ENCODE measurements at regions not wholly inside any gene's neighbourhood (a gene's known extent, or its start where the extent isn't known, plus 50 kb on each side); places are given as distances from the start of the nearest gene placed in this dataset.

DNA sequence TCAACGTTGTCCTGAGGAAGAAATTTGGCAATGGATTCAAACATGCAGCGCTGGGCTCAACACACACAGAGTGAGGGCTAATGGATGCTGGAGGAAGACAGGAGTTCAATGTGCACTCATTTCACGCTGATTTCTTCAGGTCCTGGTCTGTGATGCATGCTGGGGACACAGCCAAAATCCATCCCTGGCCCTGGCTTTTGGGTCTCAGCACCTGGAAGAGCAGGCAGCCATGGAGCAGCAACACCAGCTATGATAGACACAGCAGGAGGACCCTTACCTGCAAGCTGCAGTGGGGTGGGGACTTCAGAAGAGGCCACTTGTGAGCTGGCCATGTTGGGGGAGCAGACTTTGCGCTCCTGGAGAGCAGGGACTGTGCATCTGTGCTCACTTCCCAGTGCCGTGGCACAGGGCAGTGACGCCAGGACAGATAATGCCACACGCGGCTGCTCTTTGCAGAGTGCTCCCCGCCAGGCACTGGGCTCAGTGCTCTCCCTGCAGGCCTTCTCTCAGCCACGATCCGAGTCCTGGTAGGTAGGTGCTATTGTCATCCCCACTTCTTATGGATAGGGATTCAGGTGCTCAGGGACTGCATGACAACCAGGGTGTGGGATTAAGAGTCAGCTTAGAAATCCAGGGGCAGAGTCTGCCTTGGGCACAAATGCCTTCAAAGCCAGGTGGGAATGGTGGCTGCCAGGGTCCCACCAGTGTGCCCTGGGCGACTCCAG, 138.8 kb upstream of the UNC5B start:
- DNase-seq = no peak
- in situ Hi-C loops (cut with HindIII; ENCODE audit: low pct_ligation_motif_present, low pct_unique_long_range_greater_than_20kb, low sequenced_read_pairs) = no loop called here

DNA sequence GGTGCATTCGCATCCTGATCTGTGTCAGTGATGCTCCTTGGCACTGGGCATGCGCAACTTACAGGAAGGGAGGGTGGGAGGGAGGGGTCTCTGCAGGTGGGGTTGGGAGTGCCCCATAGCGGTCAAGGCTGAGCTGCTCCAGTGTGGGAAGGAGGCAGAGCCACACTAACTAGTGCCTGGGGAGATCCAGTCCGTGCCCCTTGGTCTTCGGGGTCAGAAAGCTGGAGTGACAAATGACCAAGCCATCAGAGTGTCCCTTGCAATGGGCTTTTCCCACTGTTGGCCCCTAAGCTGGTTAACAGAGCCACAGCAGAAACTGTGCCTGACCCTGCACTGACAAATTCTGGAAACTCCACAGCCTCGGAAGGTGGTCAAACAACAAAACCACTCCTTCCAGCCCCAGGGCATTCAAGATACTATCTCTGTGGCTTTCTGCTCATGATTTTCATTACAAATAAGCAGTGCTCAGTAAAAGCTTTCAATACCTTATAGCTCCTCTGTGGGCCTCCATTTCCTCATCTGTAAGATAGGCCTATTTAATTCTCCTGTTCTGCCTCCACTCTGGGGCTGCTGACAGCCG, 138.1 kb upstream of the UNC5B start:
- no peak for DNase-seq
- in situ Hi-C loops (cut with HindIII; ENCODE audit: low pct_ligation_motif_present, low pct_unique_long_range_greater_than_20kb, low sequenced_read_pairs) = no loop called here

DNA sequence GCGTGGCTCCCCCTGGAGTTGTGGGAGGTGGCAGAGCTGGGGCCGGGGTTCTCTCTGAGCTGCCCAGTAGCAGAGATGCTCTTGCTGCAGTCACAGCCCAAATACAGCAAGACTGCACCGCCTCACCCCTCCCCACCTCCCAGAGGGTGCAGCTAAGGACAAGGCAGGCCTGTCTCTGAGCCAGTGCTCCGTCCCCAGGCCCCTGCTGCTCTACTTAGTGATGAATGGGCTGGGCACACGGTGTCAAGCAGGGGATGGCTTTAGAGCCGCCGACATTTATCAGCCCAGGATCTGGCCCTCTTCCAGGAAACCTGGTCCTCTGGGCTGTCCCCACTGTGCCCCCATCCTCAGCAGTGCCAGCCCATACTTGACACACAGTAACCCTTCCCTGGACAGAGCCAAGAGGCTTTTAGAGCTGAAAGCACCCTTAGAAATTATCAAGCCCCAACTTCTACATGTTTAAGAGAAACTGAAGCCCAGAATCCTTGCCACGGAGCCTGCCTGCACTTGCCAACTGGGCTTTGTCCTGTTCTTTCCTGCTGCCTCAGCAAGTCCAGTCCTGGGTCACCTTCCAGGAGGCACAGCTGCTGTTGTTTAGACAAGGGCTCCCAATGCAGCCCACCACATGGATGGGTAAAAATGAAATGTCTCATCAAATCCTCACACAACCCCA, 137.1 kb upstream of the UNC5B start:
- DNase-seq = no peak

DNA sequence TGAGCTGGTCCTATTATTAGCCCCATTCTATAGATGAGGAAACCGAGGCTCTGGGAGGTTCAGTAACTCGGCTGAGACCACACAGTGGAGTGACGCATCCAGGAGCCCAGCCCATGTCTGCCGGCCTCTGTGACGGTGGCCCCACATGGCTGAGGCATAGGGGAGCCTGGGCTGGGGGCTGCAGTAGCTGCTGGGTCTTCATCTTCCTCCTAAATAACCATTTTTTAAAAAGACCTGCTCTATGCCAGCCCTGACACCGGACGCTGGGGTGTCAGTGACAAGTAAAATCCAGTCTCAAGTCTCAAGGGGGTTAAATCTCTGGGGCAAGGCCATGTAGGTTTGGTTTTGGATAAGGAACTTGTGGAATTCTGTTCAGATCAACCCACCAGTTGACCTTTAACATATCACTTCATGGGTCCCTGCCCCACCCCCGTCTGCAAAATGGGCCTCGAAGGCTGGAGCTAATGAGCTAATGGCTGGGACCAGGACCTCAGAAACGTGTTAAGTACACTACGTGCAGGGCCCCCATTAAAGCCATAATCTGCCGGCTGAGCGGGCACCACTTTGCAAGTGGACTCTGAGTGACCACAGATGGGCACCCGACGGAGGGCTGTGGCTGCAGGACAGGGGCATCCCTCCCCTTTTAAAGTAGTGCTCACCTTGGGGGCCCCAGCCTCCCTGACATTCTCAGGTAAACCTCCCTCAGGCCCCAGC, 136.5 kb upstream of the UNC5B start:
- in situ Hi-C loops (cut with HindIII; ENCODE audit: low pct_ligation_motif_present, low pct_unique_long_range_greater_than_20kb, low sequenced_read_pairs) = no loop called here
- DNase-seq = no peak

More for the DNA sequence above, 137.1 kb upstream of the UNC5B start:
- in situ Hi-C loops (cut with HindIII; ENCODE audit: low pct_ligation_motif_present, low pct_unique_long_range_greater_than_20kb, low sequenced_read_pairs) = no loop called here

DNA sequence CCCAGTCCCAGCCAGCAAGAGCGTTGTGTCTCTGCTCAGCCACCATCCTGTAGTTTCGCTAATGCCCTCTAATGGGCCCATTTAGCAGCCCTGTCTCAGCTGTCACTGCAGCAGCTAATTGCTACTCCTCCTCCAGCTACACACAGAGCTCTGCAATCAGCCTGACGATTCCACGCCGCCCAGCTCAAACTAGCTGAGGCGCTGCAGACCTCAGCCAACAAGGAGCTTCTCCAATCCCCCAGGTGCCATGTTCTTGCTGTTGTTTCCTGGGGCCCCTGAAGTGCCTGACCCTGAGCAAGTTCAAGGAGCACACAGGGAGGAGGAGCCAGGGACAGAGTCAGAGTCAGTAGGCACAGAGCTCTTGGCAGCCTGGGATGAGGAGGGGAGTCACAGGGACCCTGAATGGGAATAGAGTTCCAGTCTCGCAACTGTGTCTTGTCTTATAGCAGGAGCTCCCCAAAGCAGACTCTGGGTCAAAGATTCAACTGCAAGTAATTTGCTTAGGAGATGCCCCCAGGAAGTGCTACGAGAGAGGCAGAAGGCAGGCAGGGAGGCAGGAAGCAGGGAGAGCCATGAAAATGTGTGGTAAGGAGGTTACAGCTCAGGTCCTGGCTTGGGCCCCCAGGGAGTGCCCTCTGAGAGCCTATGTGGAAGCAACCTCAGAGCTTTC, 135.8 kb upstream of the UNC5B start:
- no peak for DNase-seq
- in situ Hi-C loops (cut with HindIII; ENCODE audit: low pct_ligation_motif_present, low pct_unique_long_range_greater_than_20kb, low sequenced_read_pairs) = no loop called here

DNA sequence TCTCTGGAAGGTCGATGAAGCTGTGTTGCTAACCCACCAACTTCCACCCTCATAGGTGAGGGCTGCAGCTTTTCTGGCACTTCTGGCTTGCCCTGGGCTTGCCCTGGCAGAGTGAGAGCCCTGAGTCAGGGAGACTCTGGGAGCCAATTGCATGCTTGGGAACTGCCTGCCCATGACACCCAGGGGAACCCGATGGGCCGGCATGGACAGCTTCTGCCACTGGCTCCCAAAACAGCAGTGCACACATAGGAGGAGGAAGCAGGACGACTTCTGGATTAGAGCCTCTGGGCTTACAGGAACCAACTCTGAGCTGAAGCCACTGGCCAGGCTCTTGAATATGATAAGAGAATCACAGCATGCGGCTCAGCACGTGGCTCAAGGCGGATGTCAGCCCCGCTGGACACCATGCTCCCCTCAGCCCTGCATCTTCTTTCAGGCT, 135.2 kb upstream of the UNC5B start:
- no peak for DNase-seq
- in situ Hi-C loops (cut with HindIII; ENCODE audit: low pct_ligation_motif_present, low pct_unique_long_range_greater_than_20kb, low sequenced_read_pairs) = no loop called here

DNA sequence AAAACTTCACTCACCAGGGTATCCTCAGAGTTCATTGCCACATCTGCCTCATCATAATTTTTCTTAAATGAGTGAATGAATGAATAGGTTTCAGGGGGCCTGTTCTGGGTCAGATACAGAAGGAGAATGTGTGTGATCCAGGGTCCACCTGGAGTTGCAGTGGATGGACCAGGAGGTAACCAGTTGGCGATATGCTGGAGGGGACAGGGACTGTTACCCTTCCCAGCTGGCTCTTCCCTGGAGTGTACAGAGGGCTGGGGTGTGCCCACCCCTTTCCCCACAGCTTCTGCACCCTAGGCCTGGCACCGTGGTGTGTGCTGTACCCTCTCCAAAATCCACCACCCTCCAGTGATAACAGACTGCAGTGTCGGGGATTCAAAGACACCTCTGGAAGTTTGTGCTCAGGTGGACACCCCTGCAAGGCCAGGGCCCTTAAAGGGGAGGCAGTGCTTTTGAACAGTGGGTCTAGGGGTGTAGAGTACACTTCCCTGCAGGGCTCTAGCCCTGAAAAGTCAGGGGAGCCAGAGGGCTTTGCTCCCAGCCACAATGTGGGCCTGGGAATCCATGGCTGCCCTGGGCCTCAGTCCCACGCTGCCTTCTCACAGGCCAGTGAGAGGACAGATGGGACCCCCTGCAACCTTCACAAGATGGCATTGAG, 134.4 kb upstream of the UNC5B start:
- DNase-seq = no peak
- in situ Hi-C loops (cut with HindIII; ENCODE audit: low pct_ligation_motif_present, low pct_unique_long_range_greater_than_20kb, low sequenced_read_pairs) = no loop called here

DNA sequence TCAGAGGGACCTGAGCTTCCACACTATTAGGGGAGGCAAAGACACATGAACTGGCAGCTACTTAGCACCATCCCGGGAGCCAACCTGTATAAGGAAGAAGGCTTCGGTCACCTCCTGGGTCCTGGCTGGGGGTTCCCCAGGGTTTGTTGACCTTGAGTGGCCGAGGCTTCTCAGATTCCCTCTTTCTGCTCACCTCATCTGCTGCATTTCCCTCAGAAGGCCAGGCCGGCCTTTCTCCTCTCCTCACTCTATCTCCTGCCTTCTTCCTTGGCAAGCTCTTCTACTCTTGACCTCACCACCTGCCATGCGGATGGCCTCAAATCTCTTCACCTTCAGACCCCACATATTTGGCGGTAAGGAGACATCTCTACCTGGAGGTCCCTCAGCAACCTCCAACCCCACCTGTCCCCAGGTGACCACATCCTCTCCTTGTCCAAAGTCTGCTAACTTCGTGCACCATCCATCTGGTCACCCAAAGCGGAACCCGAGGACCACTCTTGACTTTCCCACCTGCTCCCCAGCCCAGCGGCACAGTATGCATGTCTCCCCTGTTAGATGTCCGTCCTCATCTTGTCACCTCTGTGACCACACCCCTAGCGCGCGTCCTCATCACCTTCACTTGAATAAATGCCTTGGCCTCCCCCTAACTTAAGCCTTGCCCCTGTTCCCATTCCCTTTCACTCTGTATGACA, 133.8 kb upstream of the UNC5B start:
- in situ Hi-C loops (cut with HindIII; ENCODE audit: low pct_ligation_motif_present, low pct_unique_long_range_greater_than_20kb, low sequenced_read_pairs) = no loop called here
- no peak for DNase-seq

DNA sequence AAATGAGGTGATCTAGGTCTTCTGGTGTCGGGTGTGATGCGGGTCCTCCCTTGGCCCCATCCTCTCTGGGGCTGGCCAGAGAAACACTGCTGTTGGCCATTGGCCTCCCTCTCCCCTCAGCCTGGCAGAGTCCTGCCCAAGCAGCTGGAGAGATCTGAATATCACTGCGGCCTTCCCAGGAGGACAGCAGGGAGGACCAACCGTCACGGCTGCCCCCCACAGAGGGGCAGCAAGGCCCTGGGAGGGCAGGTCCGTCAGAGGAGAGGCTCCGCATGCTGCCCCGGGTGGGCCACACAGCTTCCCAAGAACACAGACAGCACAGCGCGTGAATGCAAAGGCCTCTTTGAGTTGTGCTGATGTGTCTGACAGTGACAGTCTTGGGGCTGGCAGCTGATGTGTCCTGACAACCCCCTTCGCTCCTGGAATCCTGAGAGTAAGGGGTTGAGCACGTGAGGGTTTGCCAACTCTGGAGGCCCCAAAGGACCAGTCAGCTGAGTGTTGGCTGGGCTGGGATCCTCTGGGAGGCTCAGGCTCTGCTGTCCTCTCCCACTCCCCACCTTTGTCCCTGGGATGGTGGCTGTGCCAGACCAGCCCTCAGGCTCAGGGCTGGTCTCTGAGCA, 132.5 kb upstream of the UNC5B start:
- DNase-seq = no peak
- in situ Hi-C loops (cut with HindIII; ENCODE audit: low pct_ligation_motif_present, low pct_unique_long_range_greater_than_20kb, low sequenced_read_pairs) = no loop called here

DNA sequence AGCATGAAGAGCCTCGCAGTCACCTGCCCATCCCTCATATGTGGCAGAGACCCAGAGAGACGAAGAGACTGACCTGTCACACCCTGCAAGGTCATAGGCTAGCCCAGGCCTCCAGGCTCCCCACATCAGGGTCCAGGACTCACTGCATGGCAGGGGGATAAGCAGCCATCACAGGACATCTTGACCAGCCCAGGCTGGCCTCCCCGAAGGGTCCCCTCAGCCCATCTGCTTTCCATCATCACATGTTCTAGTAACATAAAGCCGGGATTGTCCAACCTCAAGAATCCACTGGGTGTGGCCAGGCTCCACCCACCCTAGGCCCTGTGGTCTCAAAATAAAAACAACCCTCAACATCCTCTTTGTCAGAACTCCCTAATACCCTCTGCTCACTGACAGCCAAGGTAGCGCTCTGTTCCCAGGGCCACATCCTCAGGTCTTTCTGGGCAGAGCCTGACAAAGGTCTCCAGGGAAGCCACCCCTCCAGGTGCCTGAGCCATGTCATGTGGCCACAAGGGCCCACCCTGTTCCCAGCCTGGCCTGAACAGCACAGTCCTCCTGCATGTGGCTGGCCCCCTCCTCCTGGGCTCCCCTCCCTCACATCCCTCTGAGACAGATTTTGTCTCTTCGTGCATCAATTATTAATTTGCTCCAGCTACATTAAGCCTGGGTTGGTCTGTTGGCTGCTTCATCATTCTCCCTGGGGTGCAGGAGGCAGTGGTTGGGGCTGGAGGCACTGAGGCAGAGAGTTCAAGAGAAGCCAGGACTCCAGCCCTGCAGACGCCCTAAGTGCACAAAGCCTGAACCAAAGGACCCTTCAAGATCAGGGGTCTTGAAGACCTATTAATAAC, 131.8 kb upstream of the UNC5B start:
- DNase-seq = no peak
- in situ Hi-C loops (cut with HindIII; ENCODE audit: low pct_ligation_motif_present, low pct_unique_long_range_greater_than_20kb, low sequenced_read_pairs) = no loop called here

DNA sequence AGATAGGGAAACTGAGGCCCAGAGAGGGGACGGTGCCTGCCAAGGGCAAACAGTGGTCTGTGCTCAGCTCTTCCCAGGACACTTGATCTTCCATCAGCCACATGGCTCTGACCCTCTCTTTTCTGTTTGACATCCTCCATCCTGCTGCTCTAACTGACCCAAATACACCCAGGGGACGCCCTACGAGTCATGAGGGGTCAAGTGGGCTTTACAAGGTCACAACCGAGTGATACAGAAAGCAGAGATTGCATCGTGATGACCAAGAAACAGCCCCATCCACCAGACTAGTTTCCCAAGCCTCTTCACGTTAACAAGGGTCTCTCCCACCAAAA, 131.2 kb upstream of the UNC5B start:
- DNase-seq = no peak
- in situ Hi-C loops (cut with HindIII; ENCODE audit: low pct_ligation_motif_present, low pct_unique_long_range_greater_than_20kb, low sequenced_read_pairs) = no loop called here

DNA sequence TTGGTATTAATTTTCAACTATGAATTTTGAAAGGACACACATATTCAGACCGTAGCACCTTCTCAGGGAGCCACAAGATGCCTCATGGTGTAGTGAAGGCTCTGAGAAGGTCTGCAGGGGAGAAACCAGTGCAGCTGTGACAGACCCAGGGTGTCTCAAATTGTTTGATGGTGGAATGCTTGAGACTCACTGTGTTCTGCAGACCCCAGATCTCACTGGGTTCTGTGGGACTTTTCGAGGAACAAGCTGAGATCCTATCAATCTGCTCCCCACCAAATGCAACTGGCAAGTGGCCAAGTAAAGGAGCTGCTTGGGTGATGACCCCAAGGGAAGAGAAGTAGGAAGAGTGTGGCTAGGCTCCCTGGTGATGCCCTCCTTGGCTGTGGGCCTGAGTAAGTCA, 130.5 kb upstream of the UNC5B start:
- in situ Hi-C loops (cut with HindIII; ENCODE audit: low pct_ligation_motif_present, low pct_unique_long_range_greater_than_20kb, low sequenced_read_pairs) = no loop called here
- no peak for DNase-seq

DNA sequence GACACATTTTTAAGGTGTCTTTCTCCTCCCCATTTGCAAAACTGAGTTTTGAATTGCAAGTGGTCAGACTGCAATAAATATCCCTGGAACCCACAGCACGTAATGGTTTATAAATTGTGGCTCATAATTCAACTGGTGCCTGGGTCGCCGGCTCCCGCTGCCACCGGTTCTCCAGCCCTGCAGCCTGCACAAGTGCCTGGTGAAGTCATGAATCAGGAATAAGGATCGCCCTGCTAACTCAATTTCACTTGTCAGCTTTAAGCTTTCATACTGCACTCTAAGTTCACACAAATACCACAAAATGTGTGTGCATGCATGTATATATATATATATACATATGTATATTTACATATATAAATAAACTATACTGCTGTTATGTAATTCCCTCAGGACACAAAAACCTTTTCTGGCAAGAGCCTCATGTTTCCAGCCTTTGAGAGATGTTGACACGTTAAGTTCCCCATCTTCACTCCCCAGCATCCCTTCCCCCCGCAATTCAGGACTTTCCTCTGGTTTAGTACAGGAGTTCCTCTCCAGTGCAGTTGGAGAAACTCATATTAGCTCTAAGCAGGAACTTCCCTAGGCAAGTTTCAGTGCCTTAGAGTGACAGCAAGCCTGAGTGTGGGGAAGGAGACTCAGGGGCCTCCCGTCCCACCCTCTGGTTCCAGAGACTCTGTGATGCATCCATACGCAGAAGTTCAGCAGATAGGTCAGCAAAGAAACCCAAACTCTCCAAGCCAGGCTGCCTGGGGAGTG, 129.2 kb upstream of the UNC5B start:
- DNase-seq = no peak
- in situ Hi-C loops (cut with HindIII; ENCODE audit: low pct_ligation_motif_present, low pct_unique_long_range_greater_than_20kb, low sequenced_read_pairs) = no loop called here

DNA sequence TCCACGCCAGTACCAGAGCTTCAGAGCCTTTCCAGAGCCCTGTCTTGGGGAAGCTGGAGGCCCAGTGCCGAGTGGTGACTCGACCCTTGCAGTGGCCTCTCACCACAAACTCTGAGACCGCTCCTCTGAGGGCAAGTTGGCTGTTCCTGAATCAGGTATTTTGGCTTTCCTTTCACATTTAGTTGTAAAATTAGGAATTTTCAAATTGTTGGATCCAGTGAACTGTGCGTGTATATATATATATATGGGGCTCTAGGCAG, 128.7 kb upstream of the UNC5B start:
- DNase-seq = no peak
- in situ Hi-C loops (cut with HindIII; ENCODE audit: low pct_ligation_motif_present, low pct_unique_long_range_greater_than_20kb, low sequenced_read_pairs) = no loop called here

DNA sequence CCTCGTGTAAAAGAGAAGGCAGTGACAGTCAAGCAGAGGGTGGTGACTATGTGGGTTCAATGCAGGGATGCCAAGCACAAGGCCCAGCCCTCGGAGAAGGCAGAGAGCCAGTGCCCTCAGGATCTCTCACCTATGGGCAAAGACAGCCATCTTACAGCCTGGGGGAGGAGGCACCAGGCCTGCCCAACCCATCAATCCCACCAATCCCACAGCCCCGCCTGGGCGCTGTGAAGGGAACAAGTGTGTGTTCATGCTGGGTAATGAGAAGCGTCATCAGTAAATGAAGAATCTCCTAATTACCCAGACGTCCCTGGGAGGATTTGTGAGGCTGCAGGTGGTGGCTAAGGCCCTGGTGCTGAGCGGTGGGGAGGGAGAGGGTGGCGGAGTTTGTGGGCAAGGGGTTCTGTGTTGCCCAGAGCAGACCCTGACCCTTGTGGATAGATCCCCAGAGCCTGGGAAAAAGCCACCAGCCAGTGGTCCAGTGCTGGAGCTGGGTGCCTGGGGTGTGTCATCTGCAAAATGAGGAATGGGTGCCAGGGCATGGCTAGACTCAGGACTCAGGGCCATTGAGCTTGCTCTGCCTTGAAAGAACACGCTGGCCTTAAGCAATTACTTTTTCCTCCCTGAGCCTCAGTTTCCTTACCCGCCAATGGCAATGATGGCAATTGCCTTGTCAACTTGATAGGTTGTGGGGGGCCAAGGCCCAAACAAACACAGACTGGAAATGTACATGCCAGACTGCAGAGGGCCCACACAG, 128.1 kb upstream of the UNC5B start:
- DNase-seq = no peak
- in situ Hi-C loops (cut with HindIII; ENCODE audit: low pct_ligation_motif_present, low pct_unique_long_range_greater_than_20kb, low sequenced_read_pairs) = no loop called here

DNA sequence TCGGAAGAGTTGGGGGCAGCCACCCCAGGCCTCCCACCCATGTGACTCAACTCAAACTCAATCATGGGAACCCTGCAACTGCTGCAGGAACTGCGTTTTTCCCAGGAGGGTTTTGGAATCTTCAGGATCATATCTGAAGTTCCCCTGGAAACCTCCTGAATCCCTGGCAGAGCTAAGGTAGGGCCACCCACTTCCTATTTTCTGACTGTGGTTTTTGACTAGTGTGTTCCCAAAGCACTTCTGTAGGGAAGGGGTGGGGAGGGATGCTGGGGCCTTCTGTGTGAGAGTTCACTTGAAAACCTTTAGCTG, 127.6 kb upstream of the UNC5B start:
- in situ Hi-C loops (cut with HindIII; ENCODE audit: low pct_ligation_motif_present, low pct_unique_long_range_greater_than_20kb, low sequenced_read_pairs) = no loop called here
- DNase-seq = no peak
